H1 (cell line): ENCODE measurements at regions not wholly inside any gene's neighbourhood (a gene's known extent, or its start where the extent isn't known, plus 50 kb on each side); places are given as distances from the start of the nearest gene placed in this dataset.

ENCODE experiments used
- JUND ChIP-seq: IDR thresholded peaks from 2 replicates; pipeline ENCODE4 v1.6.1; 2011; ENCODE audit warnings: mild to moderate bottlenecking, improper control_type of control experiment, low read length
- RAD21 ChIP-seq, 2 experiments: IDR thresholded peaks in 1 of 2; conservative IDR thresholded peaks in 1 of 2; 2 replicates each; pipeline ENCODE4 v1.6.1; 2011; ENCODE audit warnings: low read depth in 2 of 2, low read length in 2 of 2, improper control_type of control experiment in 1 of 2, inconsistent platforms in 1 of 2, mild to moderate bottlenecking in 1 of 2, moderate library complexity in 1 of 2
- RBBP5 ChIP-seq: IDR thresholded peaks from 2 replicates; pipeline ENCODE4 v1.7.1; 2012; ENCODE audit warnings: low read depth, mild to moderate bottlenecking, inconsistent platforms, low read length, moderate library complexity, borderline replicate concordance
- SAP30 ChIP-seq: fragments of 300-600 bp; sonication (generic); IDR thresholded peaks from 2 replicates; pipeline ENCODE4 v1.7.1; 2012; ENCODE audit warnings: low read length, moderate library complexity, mild to moderate bottlenecking, inconsistent platforms; ENCODE audit not compliant: insufficient read depth, insufficient replicate concordance
- SP2 ChIP-seq: IDR thresholded peaks from 2 replicates; pipeline ENCODE4 v1.6.1; 2012; ENCODE audit warnings: mild to moderate bottlenecking, low read length, inconsistent platforms
- SUZ12 ChIP-seq: fragments of 200-600 bp; sonication (generic); IDR thresholded peaks from 2 replicates; pipeline ENCODE4 v1.6.1; 2012; ENCODE audit warnings: mild to moderate bottlenecking, inconsistent platforms, low read length, moderate library complexity, mixed read lengths
- TCF12 ChIP-seq: IDR thresholded peaks from 2 replicates; pipeline ENCODE4 v1.6.1; 2011; ENCODE audit warnings: low read depth, mild to moderate bottlenecking, low read length

DNA sequence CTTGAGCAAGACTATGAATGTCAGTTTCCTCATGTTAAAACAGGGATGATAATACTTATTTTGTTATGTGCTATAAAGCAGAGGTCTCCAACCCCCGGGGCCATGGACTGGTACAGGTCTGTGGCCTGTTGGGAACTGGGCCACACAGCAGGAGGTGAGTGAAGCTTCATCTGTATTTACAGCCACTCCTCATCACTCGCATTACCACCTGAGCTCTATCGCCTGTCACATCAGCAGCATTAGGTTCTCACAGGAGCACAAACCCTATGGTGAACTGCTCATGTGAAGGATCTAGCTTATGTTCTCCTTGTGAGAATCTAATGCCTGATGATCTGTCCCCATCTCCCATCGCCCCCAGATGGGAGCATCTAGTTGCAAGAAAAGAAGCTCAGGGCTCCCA lies 365.3 kb upstream of the SMIM30 start (continued):
- no peak for TF ChIP-seq SAP30
- TF ChIP-seq RBBP5 = no peak
- no peak for TF ChIP-seq SP2
- TF ChIP-seq RAD21 (IDR thresholded peaks at IDR 0.05 in 1 of 2, conservative IDR thresholded peaks at IDR 0.05 in 1 of 2; ENCODE audit: low read depth in 2 of 2, low read length in 2 of 2) = no peak
- no peak for TF ChIP-seq SUZ12
- no peak for TF ChIP-seq TCF12
- no peak for TF ChIP-seq JUND
- TF ChIP-seq, all 59 proteins: peak for 0
